Testis (tissue), 2 donors: ENCODE measurements at regions not wholly inside any gene's neighbourhood (a gene's known extent, or its start where the extent isn't known, plus 50 kb on each side); places are given as distances from the start of the nearest gene placed in this dataset.

Experiments used
- POLR2A ChIP-seq: fragments of 450-650 bp; IDR thresholded peaks from one replicate; pipeline ENCODE4 v1.6.1; 2017; ENCODE audit warnings: antibody characterized with exemption, mild to moderate bottlenecking, moderate library complexity
- TF ChIP-seq, protein P1 (sequence below), 3 experiments: fragments of 450-650 bp in 2 of 3; fragments of 200-600 bp in 1 of 3; sonication (generic) in 1 of 3; IDR thresholded peaks; one replicate each; pipeline ENCODE4 v1.5.1; 2016 to 2019; ENCODE audit warnings: antibody characterized with exemption in 3 of 3, mild to moderate bottlenecking in 2 of 3, moderate library complexity in 1 of 3

DNA sequence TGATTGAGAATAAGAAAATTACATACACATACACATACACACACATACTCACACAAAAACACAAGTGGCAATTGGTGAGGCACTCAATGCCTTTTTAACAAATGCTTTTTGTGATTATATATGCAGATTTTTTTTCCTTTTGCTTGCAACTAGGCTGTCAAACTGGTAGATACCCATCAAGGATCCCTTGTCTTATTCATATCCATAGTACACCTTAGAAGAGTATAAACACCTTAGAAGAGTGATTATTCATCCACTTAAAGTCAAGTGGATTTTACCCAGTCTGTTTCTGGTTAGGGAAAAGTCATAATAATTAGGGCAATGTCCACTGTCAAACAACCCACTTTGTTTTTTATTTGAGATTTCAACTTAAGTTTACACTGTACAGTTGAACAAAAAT, 1773.4 kb upstream of the MIR17HG start:
- TF ChIP-seq POLR2A = no peak
- TF ChIP-seq, protein P1, sequence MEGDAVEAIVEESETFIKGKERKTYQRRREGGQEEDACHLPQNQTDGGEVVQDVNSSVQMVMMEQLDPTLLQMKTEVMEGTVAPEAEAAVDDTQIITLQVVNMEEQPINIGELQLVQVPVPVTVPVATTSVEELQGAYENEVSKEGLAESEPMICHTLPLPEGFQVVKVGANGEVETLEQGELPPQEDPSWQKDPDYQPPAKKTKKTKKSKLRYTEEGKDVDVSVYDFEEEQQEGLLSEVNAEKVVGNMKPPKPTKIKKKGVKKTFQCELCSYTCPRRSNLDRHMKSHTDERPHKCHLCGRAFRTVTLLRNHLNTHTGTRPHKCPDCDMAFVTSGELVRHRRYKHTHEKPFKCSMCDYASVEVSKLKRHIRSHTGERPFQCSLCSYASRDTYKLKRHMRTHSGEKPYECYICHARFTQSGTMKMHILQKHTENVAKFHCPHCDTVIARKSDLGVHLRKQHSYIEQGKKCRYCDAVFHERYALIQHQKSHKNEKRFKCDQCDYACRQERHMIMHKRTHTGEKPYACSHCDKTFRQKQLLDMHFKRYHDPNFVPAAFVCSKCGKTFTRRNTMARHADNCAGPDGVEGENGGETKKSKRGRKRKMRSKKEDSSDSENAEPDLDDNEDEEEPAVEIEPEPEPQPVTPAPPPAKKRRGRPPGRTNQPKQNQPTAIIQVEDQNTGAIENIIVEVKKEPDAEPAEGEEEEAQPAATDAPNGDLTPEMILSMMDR (IDR thresholded peaks at IDR 0.05) = no peak
